HepG2 (cell line): ENCODE measurements at regions not wholly inside any gene's neighbourhood (a gene's known extent, or its start where the extent isn't known, plus 50 kb on each side); places are given as distances from the start of the nearest gene placed in this dataset.

Experiments used
- ATAC-seq: fragments of 200-7000 bp; cut with Tn5 transposase; 3 replicates; pipeline ENCODE4 v1.9.1; 2020; ENCODE audit warnings: mild to moderate bottlenecking, moderate library complexity
- BruUV-seq: library from RNA; stranded (reverse); fragments of 400-500 nt; replicated peaks from 2 replicates; lab custom pipeline; 2021; lab: Mats Ljungman, UMichigan
- CTCF ChIA-PET: fragments of 300-600 bp; formaldehyde crosslinking; extraction: SDS; loops from one replicate; lab custom pipeline; 2021; ENCODE audit warnings: low total read pairs, inconsistent platforms, low intra/inter-chr PET ratio; lab: Yijun Ruan, JAX
- POLR2A ChIA-PET: fragments of 350-600 bp; sonication (Branson Sonifier 250); formaldehyde crosslinking; loops from one replicate; lab custom pipeline; 2020; ENCODE audit warnings: antibody characterized with exemption, inconsistent platforms; lab: Yijun Ruan, JAX
- DNase-seq: peaks from one replicate; pipeline ENCODE4 v3.0.0-alpha.2; 2015; ENCODE audit warnings: low spot score
- FAIRE-seq: peaks from 3 replicates; lab custom pipeline; 2011; peaks lifted over from hg19 to GRCh38; lab: Jason Lieb, UNC
- H2AFZ ChIP-seq: one replicate; pipeline ENCODE4 v1.6.1; 2011; ENCODE audit warnings: low read length, inconsistent platforms
- H3K27ac ChIP-seq: fragments of 300-600 bp; 3 replicates; pipeline ENCODE4 v1.8.0; 2011; ENCODE audit warnings: mixed run types, mild to moderate bottlenecking, mixed read lengths, low read length, inconsistent platforms; ENCODE audit not compliant: insufficient read depth; ENCODE audit errors: extremely low read length
- H3K27me3 ChIP-seq, 2 experiments: fragments of 200-600 bp in 1 of 2; 2 replicates in 1 of 2; 3 replicates in 1 of 2; pipeline versions ENCODE4 v1.6.0 to v1.8.0; 2011; ENCODE audit warnings: low read length in 2 of 2, mild to moderate bottlenecking in 2 of 2, moderate library complexity in 2 of 2, inconsistent platforms in 1 of 2; ENCODE audit not compliant: insufficient read depth in 2 of 2, control insufficient read depth in 1 of 2
- H3K36me3 ChIP-seq, 2 experiments: fragments of 200-600 bp in 1 of 2; replicated peaks in 1 of 2; 2 replicates in 1 of 2; 3 replicates in 1 of 2; pipeline versions ENCODE4 v1.5.1 to v1.8.0; 2011; ENCODE audit warnings: low read length in 2 of 2, inconsistent platforms in 1 of 2; ENCODE audit not compliant: insufficient read depth in 2 of 2, control insufficient read depth in 1 of 2
- H3K4me1 ChIP-seq: 2 replicates; pipeline ENCODE4 v1.5.1; 2012; ENCODE audit warnings: low read length, inconsistent platforms; ENCODE audit not compliant: insufficient read depth
- H3K4me2 ChIP-seq: 2 replicates; pipeline ENCODE4 v1.6.0; 2011; ENCODE audit warnings: low read depth, low read length, inconsistent platforms
- H3K4me3 ChIP-seq, 3 experiments: fragments of 200-600 bp in 1 of 3; sonication (generic), shearing (Covaris generic) in 1 of 3; replicated peaks in 1 of 3; 2 replicates each; pipeline ENCODE4 v1.5.1; 2011 to 2016; ENCODE audit warnings: low read length in 3 of 3, inconsistent platforms in 2 of 3, low read depth in 2 of 3, mild to moderate bottlenecking in 2 of 3, control low read depth in 1 of 3, mixed read lengths in 1 of 3; ENCODE audit not compliant: insufficient read depth in 1 of 3
- H3K79me2 ChIP-seq: one replicate; pipeline ENCODE4 v1.6.1; 2011; ENCODE audit warnings: low read length, inconsistent platforms; ENCODE audit not compliant: insufficient read depth
- H3K9ac ChIP-seq: 2 replicates; pipeline ENCODE4 v1.6.0; 2011; ENCODE audit warnings: mild to moderate bottlenecking, low read depth, low read length, inconsistent platforms; ENCODE audit not compliant: insufficient read depth
- H3K9me3 ChIP-seq: 2 replicates; pipeline ENCODE4 v1.5.1; 2012; ENCODE audit warnings: mild to moderate bottlenecking, low read length
- H4K20me1 ChIP-seq: 2 replicates; pipeline ENCODE4 v1.6.0; 2011; ENCODE audit warnings: inconsistent platforms, mild to moderate bottlenecking, low read length, moderate library complexity; ENCODE audit not compliant: insufficient read depth
- AHDC1 ChIP-seq: sonication (generic); formaldehyde crosslinking; IDR thresholded peaks from 2 replicates; pipeline ENCODE4 v1.5.1; 2020; ENCODE audit warnings: mild to moderate bottlenecking, missing genetic modification reagents, borderline replicate concordance
- DMAP1 ChIP-seq: IDR thresholded peaks from 2 replicates; pipeline ENCODE4 v1.6.1; 2016
- DR1 ChIP-seq: sonication (generic); formaldehyde crosslinking; IDR thresholded peaks from 2 replicates; pipeline ENCODE4 v1.8.0; 2021; ENCODE audit warnings: mild to moderate bottlenecking, missing genetic modification reagents, inconsistent platforms
- EEA1 ChIP-seq: sonication (generic); formaldehyde crosslinking; IDR thresholded peaks from 2 replicates; pipeline ENCODE4 v1.5.1; 2020; ENCODE audit warnings: mild to moderate bottlenecking, missing genetic modification reagents, borderline replicate concordance
- HNRNPK ChIP-seq: fragments of 200-400 bp; formaldehyde crosslinking; IDR thresholded peaks from 2 replicates; pipeline ENCODE4 v1.6.1; 2018; ENCODE audit warnings: low read length, low read depth, moderate library complexity, mild to moderate bottlenecking; ENCODE audit not compliant: poor library complexity, severe bottlenecking
- PAWR ChIP-seq: sonication (generic); formaldehyde crosslinking; IDR thresholded peaks from 2 replicates; pipeline ENCODE4 v1.4.0; 2020; ENCODE audit warnings: missing genetic modification reagents, mild to moderate bottlenecking, borderline replicate concordance
- SMAD1 ChIP-seq: sonication (generic); formaldehyde crosslinking; IDR thresholded peaks from 2 replicates; pipeline ENCODE4 v1.4.0; 2020; ENCODE audit warnings: missing genetic modification reagents, low read depth, mild to moderate bottlenecking, borderline replicate concordance
- UBTF ChIP-seq: sonication (generic); formaldehyde crosslinking; IDR thresholded peaks from 2 replicates; pipeline ENCODE4 v1.4.0; 2020; ENCODE audit warnings: mild to moderate bottlenecking, missing genetic modification reagents
- XRCC5 ChIP-seq: fragments of 200-400 bp; formaldehyde crosslinking; optimal IDR thresholded peaks from 2 replicates; pipeline ENCODE3; 2017; ENCODE audit warnings: mild to moderate bottlenecking, low read length
- ZNF337 ChIP-seq: sonication (generic); formaldehyde crosslinking; IDR thresholded peaks from 2 replicates; pipeline ENCODE4 v1.5.1; 2020; ENCODE audit warnings: missing genetic modification reagents, low read depth, mild to moderate bottlenecking, borderline replicate concordance
- ZNF577 ChIP-seq: sonication (generic); formaldehyde crosslinking; IDR thresholded peaks from 2 replicates; pipeline ENCODE4 v1.4.0; 2020; ENCODE audit warnings: mild to moderate bottlenecking, low read depth, missing genetic modification reagents, borderline replicate concordance
- ZSCAN31 ChIP-seq: sonication (generic); formaldehyde crosslinking; IDR thresholded peaks from 2 replicates; pipeline ENCODE4 v1.5.0; 2020; ENCODE audit warnings: low read depth, mild to moderate bottlenecking, missing genetic modification reagents
- WGBS: methylation state at CpG from one replicate; pipeline ENCODE4 v1.1.6; 2017; ENCODE audit warnings: low lambda C conversion rate; 5-methylcytosine and 5-hydroxymethylcytosine counted together
- in situ Hi-C: cut with HindIII; loops from 2 replicates; pipeline ENCODE4 v1.10.0; 2017; ENCODE audit warnings: low pct_unique_long_range_greater_than_20kb; ENCODE audit not compliant: extremely low pct_ligation_motif_present
- intact Hi-C: fragments of 100-400 bp; cut with micrococcal nuclease; formaldehyde crosslinking; loops from one replicate; pipeline ENCODE4 v1.10.0; 2022; ENCODE audit not compliant: unreplicated experiment
- TF ChIP-seq, protein P1 (sequence below): sonication (generic); formaldehyde crosslinking; IDR thresholded peaks from 2 replicates; pipeline ENCODE4 v1.8.0; 2022; ENCODE audit warnings: low read depth, missing genetic modification reagents

- FAIRE-seq (no peak), ATAC-seq (no peak), DNase-seq (no peak)
- Histone ChIP-seq H3K4me1 (no peaks in the 10 kb centered on the region), H3K27me3 (no peaks in the 10 kb centered on the region), H3K36me3 (no peaks in the 10 kb centered on the region), H3K27ac (no peak overlapping the region), H3K4me2 (no peak overlapping the region), H3K9ac (no peak overlapping the region), H2AFZ (no peak overlapping the region), H3K79me2 (no peaks in the 10 kb centered on the region), H3K9me3 (peaks cover 77% of the 10 kb centered on the region), H4K20me1 (no peaks in the 10 kb centered on the region), H3K4me3 (no peak overlapping the region)
- BruUV-seq, result no TSS peak
- POLR2A ChIA-PET, result no interaction called here
- in situ Hi-C loops, result no loop called here
- 4% methylated on average over 1 of the region's 1 CpG for WGBS
- intact Hi-C loops, result no loop called here
- no peak for TF ChIP-seq XRCC5
- no peak for TF ChIP-seq ZNF577 (CRISPR knock-in tag)
- TF ChIP-seq ZSCAN31 (CRISPR knock-in tag), result no peak
- TF ChIP-seq AHDC1 (CRISPR knock-in tag), result no peak
- TF ChIP-seq DR1 (CRISPR knock-in tag), result no peak
- TF ChIP-seq, protein P1, sequence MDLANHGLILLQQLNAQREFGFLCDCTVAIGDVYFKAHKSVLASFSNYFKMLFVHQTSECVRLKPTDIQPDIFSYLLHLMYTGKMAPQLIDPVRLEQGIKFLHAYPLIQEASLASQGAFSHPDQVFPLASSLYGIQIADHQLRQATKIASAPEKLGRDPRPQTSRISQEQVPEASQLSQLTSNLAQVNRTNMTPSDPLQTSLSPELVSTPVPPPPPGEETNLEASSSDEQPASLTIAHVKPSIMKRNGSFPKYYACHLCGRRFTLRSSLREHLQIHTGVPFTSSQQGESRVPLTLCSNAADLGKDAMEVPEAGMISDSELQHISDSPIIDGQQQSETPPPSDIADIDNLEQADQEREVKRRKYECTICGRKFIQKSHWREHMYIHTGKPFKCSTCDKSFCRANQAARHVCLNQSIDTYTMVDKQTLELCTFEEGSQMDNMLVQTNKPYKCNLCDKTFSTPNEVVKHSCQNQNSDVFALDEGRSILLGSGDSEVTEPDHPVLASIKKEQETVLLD, result no peak
- TF ChIP-seq SMAD1 (CRISPR knock-in tag), result no peak
- no peak for TF ChIP-seq PAWR (CRISPR knock-in tag)
- TF ChIP-seq ZNF337 (CRISPR knock-in tag), result no peak
- no peak for TF ChIP-seq DMAP1 (CRISPR knock-in tag)
- TF ChIP-seq UBTF (CRISPR knock-in tag), result no peak
- no peak for TF ChIP-seq HNRNPK
- TF ChIP-seq EEA1 (CRISPR knock-in tag), result no peak
- CTCF ChIA-PET, result no interaction called here
Observed at GRCh38 chr9:117868594-117868993, 164.4 kb downstream of the TLR4 start.
